PC-9 (cell line): ENCODE measurements at regions not wholly inside any gene's neighbourhood (a gene's known extent, or its start where the extent isn't known, plus 50 kb on each side); places are given as distances from the start of the nearest gene placed in this dataset.

Source experiments
- EZH2 ChIP-seq: fragments of 200-600 bp; sonication (generic); IDR thresholded peaks from 2 replicates; pipeline ENCODE4 v1.8.0; 2017; ENCODE audit warnings: antibody characterized with exemption, low read depth
- TF ChIP-seq, protein P1 (sequence below): fragments of 200-600 bp; sonication (generic); conservative IDR thresholded peaks from 2 replicates; pipeline ENCODE4 v1.6.1; 2017; ENCODE audit warnings: mixed run types, antibody characterized with exemption, mild to moderate bottlenecking, moderate library complexity

- TF ChIP-seq EZH2, result no peak
- TF ChIP-seq, protein P1, sequence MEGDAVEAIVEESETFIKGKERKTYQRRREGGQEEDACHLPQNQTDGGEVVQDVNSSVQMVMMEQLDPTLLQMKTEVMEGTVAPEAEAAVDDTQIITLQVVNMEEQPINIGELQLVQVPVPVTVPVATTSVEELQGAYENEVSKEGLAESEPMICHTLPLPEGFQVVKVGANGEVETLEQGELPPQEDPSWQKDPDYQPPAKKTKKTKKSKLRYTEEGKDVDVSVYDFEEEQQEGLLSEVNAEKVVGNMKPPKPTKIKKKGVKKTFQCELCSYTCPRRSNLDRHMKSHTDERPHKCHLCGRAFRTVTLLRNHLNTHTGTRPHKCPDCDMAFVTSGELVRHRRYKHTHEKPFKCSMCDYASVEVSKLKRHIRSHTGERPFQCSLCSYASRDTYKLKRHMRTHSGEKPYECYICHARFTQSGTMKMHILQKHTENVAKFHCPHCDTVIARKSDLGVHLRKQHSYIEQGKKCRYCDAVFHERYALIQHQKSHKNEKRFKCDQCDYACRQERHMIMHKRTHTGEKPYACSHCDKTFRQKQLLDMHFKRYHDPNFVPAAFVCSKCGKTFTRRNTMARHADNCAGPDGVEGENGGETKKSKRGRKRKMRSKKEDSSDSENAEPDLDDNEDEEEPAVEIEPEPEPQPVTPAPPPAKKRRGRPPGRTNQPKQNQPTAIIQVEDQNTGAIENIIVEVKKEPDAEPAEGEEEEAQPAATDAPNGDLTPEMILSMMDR, result no peak
Measured at GRCh38 chr7:69360913-69361312, 237.4 kb upstream of the AUTS2 start.
